SK-N-SH (cell line): ENCODE measurements at regions not wholly inside any gene's neighbourhood (a gene's known extent, or its start where the extent isn't known, plus 50 kb on each side); places are given as distances from the start of the nearest gene placed in this dataset.

ENCODE experiments used
- CHD2 ChIP-seq: fragments of 150-350 bp; IDR thresholded peaks from 2 replicates; pipeline ENCODE4 v1.6.1; 2018; ENCODE audit warnings: low read length; ENCODE audit not compliant: partially characterized antibody
- CTCF ChIP-seq: fragments of 200-600 bp; sonication (generic); IDR thresholded peaks from 2 replicates; pipeline ENCODE4 v1.6.1; 2017; ENCODE audit warnings: antibody characterized with exemption, mild to moderate bottlenecking, moderate library complexity
- EZH2phosphoT487 ChIP-seq: fragments of 200-600 bp; sonication (generic); IDR thresholded peaks from 2 replicates; pipeline ENCODE4 v1.6.1; 2017; ENCODE audit warnings: low read depth, mixed run types, mild to moderate bottlenecking, antibody characterized with exemption, moderate library complexity, borderline replicate concordance
- FOXJ3 ChIP-seq: sonication (generic); formaldehyde crosslinking; IDR thresholded peaks from 2 replicates; pipeline ENCODE4 v1.5.1; 2020; ENCODE audit warnings: mild to moderate bottlenecking, missing genetic modification reagents
- GABPA ChIP-seq: IDR thresholded peaks from 2 replicates; pipeline ENCODE4 v1.4.0; 2012; ENCODE audit warnings: low read depth, mild to moderate bottlenecking
- NFIC ChIP-seq: IDR thresholded peaks from 2 replicates; pipeline ENCODE4 v1.4.0; 2012; ENCODE audit warnings: borderline replicate concordance
- PBX3 ChIP-seq: IDR thresholded peaks from 2 replicates; pipeline ENCODE4; 2012
- RAD21 ChIP-seq: IDR thresholded peaks from 2 replicates; pipeline ENCODE4 v1.6.1; 2012; ENCODE audit warnings: mild to moderate bottlenecking, low read length
- REST ChIP-seq: IDR thresholded peaks from 2 replicates; pipeline ENCODE4 v1.6.1; 2012; ENCODE audit warnings: mild to moderate bottlenecking, low read depth, low read length, moderate library complexity
- SMC3 ChIP-seq: IDR thresholded peaks from 2 replicates; pipeline ENCODE4 v1.6.1; 2012; ENCODE audit warnings: low read depth, low read length, improper control_type of control experiment
- TEAD4 ChIP-seq: IDR thresholded peaks from 2 replicates; pipeline ENCODE4 v1.4.0; 2012; ENCODE audit warnings: mild to moderate bottlenecking, borderline replicate concordance; ENCODE audit not compliant: insufficient read depth
- YY1 ChIP-seq: IDR thresholded peaks from 2 replicates; pipeline ENCODE4 v1.4.0; 2012; ENCODE audit warnings: low read depth, mild to moderate bottlenecking

GRCh38 chr13:103229674-103230073, 163.5 kb upstream of the SLC10A2 start:
- TF ChIP-seq CTCF, result no peak
- TF ChIP-seq GABPA, result no peak
- no peak for TF ChIP-seq FOXJ3 (CRISPR knock-in tag)
- TF ChIP-seq TEAD4, result no peak
- TF ChIP-seq NFIC, result no peak
- TF ChIP-seq PBX3, result no peak
- TF ChIP-seq RAD21, result no peak
- no peak for TF ChIP-seq EZH2phosphoT487
- TF ChIP-seq YY1, result no peak
- TF ChIP-seq CHD2, result no peak
- TF ChIP-seq SMC3, result no peak
- no peak for TF ChIP-seq REST
